ENCODE measurements at regions not wholly inside any gene's neighbourhood (a gene's known extent, or its start where the extent isn't known, plus 50 kb on each side); places are given as distances from the start of the nearest gene placed in this dataset.
A peak's percentile ranks its signal among the peaks of the same experiment; 100 is the strongest.

DNA sequence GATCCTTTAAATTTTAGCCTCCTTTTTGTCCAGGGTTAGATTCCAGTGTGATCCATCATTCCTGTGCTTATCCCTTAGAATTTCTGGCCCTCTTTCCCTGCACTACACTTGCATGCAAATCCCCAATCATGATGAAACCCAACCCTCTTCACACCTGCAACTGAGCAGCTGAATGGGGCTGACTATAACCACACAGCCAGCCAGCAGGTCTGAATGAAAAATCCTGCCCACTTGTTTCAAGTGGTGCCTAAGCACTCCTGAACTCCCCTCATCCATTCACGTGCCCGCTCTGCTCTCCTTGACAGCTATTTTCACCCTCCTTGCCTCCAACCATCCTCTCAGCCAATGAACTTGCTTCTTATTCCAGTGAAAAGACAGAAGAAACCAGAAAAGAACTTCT is 80.5 kb upstream of the AFF3 start:
- peaks cover 4% of the 10 kb centered on the region for H3K9me3 Mint-ChIP-seq
- H3K27ac Mint-ChIP-seq = no peak overlapping the region

DNA sequence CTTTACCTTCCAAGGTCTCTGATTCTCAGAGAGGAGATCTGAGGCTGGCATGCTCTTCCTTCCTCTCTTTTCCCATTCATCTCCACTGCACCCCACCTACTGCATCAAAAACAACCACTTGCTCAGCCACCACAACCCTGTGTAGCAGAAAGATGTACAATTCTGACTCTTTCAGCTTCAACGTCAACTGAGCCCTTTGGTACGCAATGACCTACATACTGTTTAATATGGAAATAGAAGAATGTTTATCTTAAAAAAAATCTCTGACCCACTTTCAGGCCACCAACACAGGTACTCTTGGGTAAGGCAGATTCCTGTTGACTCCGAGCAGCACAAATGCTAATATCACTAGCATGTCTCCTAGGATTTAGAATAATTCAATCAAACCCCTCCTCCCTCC is 76.2 kb upstream of the AFF3 start:
- peak; percentile 67 for ATAC-seq
- DNase-seq (ENCODE audit: low spot score in 2 of 2) = no peak
- Mint-ChIP-seq H3K9me3 (peaks cover 4% of the 10 kb centered on the region), H3K4me3 (no peak overlapping the region), H3K27ac (peak overlapping the region; percentile 63), H3K4me1 (peaks cover 26% of the 10 kb centered on the region), H3K36me3 (no peaks in the 10 kb centered on the region)

More for the DNA sequence above, 80.5 kb upstream of the AFF3 start:
- no peak for DNase-seq (ENCODE audit: low spot score in 2 of 2)
- no peak for ATAC-seq
- Mint-ChIP-seq H3K36me3 (no peaks in the 10 kb centered on the region), H3K4me1 (peaks cover 19% of the 10 kb centered on the region), H3K4me3 (no peak overlapping the region)

DNA sequence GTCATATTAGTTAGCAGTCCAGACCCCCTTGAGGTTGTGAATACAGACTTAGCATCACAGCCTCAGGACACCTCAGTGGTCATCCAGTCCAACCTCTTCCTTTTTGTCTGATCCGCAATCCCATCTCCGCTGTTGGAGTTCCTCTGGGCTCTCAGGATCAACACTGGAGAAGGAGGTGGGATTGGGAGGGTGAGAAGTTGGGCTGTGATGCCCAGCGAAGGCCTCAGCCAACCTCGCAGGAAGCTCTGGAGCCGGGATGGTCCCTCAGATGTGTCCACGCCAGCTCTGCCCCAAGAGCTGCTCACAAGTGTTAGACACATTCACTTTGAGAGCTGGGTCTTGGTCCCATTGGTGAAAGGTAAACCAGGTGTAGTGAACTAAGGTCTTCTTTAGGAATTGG is 74.9 kb upstream of the AFF3 start:
- Mint-ChIP-seq H3K36me3 (no peaks in the 10 kb centered on the region), H3K4me1 (peaks cover 26% of the 10 kb centered on the region), H3K9me3 (peaks cover 4% of the 10 kb centered on the region), H3K27ac (no peak overlapping the region), H3K4me3 (no peak overlapping the region)
- no peak for ATAC-seq
- DNase-seq (ENCODE audit: low spot score in 2 of 2) = no peak

DNA sequence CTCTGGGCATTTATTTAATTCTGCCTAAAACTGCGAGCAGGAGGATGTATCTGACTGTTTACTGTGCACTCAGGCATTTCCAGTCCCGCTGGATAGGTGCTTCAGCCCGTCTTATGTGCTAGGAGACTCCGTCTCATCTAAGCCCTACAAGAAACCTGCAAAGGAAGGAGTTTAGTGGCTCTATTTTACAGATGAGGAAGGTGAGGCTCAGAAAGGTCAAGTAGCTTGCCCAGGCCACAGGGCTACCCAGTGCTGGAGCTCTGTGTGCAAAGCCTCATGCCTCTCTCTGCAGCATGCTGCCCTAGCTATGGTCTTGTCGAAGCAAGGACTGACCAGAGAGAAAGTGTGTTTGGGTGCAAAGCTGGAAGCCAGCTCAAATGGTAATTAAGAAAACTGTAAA is 73.6 kb upstream of the AFF3 start:
- no peak for DNase-seq (ENCODE audit: low spot score in 2 of 2)
- Mint-ChIP-seq H3K4me3 (no peak overlapping the region), H3K4me1 (peaks cover 26% of the 10 kb centered on the region), H3K27ac (no peak overlapping the region), H3K9me3 (no peaks in the 10 kb centered on the region), H3K36me3 (no peaks in the 10 kb centered on the region)
- no peak for ATAC-seq

DNA sequence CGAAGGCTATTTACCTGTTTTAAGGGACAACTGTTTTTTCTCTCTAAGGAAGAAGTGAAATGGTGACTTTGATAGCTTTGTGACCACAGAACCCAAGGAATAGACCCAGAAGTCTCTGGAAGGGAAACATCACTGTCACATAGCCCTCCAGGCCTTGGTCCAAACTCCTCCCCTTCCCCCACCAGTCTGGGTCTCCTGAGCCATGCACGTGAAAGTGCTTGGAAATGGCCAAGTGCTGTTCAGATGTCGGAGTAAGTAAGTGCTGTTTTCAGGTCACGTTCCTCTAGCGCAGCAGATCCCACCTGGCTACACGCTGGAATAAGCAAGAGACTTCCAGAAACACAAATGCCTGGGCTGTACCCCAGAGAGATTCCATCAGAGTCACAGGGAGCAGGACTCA is 73.0 kb upstream of the AFF3 start:
- Mint-ChIP-seq H3K9me3 (no peaks in the 10 kb centered on the region), H3K36me3 (no peaks in the 10 kb centered on the region), H3K4me3 (no peak overlapping the region), H3K27ac (no peak overlapping the region), H3K4me1 (peaks cover 26% of the 10 kb centered on the region)
- DNase-seq (ENCODE audit: low spot score in 2 of 2) = no peak
- no peak for ATAC-seq

DNA sequence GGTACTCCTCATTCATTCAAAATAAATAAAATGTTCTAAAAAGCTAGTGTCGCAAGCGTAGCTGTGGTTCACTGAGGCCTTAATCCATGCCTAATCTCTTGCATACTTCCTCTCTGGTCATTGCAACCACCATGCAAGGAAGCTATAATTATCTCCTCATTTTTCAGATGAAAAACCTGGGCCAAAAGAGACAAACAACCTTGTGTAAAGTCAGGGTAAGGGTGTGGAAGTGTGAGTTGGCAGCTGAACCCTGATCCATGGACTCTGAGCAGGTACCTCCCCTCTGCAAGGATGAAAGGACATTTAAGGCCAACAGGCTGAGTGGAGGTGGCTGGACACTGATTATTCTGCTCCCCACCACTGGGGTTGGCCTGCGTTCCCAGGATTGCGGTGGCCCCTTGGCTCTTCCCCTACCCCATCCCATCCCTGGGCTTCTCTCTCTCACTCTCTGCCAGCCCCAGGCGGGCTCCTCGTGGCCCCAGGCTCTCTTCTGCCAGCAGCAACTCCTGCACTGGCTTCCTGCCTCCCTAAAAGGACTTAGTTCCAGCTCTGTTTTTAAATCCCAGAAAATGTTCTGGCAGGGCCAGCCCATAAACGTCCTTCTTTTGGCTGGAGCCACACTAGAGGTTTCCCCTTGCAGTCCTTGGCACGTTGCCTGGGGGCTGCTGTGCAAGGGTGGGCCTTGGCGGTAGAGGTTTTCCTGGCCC is 72.0 kb upstream of the AFF3 start:
- H3K9me3 Mint-ChIP-seq = no peaks in the 10 kb centered on the region
- ATAC-seq = no peak
- no peak for DNase-seq (ENCODE audit: low spot score in 2 of 2)
- H3K27ac Mint-ChIP-seq = no peak overlapping the region
- H3K4me3 Mint-ChIP-seq = no peak overlapping the region
- H3K4me1 Mint-ChIP-seq = peaks cover 23% of the 10 kb centered on the region
- no peaks in the 10 kb centered on the region for H3K36me3 Mint-ChIP-seq

DNA sequence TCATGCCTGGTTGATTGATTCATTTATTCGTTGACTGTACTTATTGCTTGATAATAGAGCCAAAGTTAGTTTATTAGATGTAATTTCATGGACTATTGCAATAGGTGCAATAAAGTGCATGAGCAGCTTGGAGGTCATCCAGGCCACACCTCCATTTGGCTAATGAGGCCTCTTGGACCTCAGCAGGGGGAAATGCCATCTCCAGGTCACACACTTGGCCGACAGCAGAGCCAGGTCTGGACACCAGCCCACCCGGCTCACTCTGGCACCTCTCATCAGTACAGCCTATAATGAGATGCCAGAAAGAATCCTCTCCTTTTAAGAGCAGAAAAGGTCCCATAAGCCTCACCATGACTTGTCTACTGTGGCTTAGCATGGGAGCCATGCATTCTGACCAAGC is 71.2 kb upstream of the AFF3 start:
- Mint-ChIP-seq H3K9me3 (no peaks in the 10 kb centered on the region), H3K4me1 (peaks cover 15% of the 10 kb centered on the region), H3K4me3 (no peak overlapping the region), H3K27ac (no peak overlapping the region), H3K36me3 (no peaks in the 10 kb centered on the region)
- DNase-seq (ENCODE audit: low spot score in 2 of 2) = no peak
- ATAC-seq = no peak

DNA sequence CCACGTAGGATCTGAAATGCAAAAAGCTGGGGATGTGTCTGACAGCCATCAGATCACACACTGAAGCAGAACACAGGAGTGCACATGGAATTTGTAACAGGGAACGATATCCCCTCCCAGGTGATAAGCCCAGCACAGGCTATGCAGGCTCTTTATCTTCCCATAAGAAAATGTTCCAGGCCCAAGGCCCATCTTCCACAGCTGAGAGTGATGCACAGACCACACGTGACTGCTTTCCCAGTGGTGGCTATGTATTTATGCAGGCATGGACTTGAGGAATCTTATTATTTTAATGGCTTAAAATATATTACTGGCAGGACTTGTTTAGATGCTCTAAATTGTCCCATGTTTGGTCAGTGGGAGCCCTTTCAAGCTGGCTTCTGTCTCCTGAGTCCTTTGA is 70.5 kb upstream of the AFF3 start:
- DNase-seq (ENCODE audit: low spot score in 2 of 2) (no peak), ATAC-seq (no peak)
- Mint-ChIP-seq H3K36me3 (no peaks in the 10 kb centered on the region), H3K9me3 (no peaks in the 10 kb centered on the region), H3K27ac (no peak overlapping the region), H3K4me1 (peaks cover 7% of the 10 kb centered on the region), H3K4me3 (no peak overlapping the region)

DNA sequence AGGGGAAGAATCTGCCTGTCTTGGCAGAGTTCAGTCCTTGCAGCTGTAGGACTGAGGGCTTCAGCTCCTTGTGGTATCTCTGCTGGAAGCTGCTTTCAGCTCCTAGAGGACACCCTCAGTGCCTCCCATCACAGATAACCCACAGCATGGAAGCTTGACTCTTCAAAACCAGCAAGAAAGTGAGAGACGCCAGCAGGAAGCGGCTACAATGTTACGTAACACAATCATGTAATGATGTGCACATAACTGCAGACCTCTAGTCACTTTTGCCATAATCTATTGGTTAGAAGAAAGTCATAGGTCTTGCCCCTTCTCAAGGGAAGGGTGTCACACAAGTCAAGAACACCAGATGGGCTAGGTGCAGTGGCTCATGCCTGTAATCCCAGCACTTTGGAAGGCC is 69.1 kb upstream of the AFF3 start:
- no peak overlapping the region for H3K4me3 Mint-ChIP-seq

DNA sequence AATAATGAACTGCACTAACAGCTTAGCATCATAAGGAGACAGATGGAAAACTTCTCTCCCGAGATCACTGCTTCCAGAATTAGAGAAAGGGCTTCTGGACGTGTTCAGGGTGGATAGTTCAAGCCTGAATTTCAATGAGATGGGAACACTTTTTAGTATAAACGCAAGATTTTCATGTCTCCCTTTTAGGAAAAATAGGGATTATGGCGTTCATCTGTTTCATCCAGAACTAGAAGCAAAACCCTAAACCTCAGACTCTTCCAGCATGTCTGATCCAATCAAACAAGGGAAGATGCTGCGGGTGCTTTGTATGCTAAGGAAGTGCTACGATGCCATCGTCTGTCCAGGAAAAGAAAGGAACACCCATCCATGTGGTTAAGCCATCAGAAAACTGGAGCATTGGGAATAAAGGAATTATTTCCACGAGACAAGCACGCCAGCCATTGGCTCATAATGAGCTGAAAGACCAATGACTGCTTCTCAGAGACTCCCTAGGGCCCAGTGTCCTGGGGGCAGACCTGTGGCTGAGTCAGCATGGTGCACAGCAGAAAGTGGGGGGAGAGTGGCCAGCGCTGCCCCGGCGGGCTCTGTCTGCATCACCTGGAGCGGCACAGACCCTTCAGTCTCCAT is 65.9 kb upstream of the AFF3 start:
- Mint-ChIP-seq H3K36me3 (no peaks in the 10 kb centered on the region), H3K4me3 (no peak overlapping the region), H3K9me3 (no peaks in the 10 kb centered on the region), H3K27ac (no peak overlapping the region), H3K4me1 (no peaks in the 10 kb centered on the region)
- no peak for ATAC-seq
- DNase-seq (ENCODE audit: low spot score in 2 of 2) = no peak

More for the DNA sequence above, 69.1 kb upstream of the AFF3 start:
- Mint-ChIP-seq H3K9me3 (no peaks in the 10 kb centered on the region), H3K36me3 (no peaks in the 10 kb centered on the region), H3K4me1 (no peaks in the 10 kb centered on the region), H3K27ac (no peak overlapping the region)
- no peak for ATAC-seq
- no peak for DNase-seq (ENCODE audit: low spot score in 2 of 2)

DNA sequence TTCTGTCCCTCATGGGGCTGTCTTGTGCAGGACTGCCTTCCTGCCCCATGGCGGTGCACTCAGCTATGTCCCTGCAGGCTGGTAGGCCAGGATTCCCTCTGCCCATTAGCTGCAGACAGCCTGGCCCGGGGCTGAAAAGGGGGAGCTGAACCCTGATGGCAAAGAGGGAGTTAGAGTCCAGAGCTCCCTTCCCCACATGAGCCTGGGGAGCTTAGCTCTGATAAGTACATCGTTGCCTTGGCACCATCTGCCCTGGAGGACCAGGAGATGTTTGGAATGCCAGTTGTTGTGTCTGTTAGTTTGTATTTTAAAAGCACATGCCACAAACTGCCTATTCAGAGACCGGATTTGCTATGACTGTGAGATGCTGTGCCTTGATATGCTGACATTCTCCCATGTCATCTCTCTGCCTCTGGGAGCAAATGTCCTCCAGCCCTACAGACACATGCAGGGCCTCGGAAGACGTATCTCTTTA is 65.1 kb upstream of the AFF3 start:
- H3K4me3 Mint-ChIP-seq = no peak overlapping the region
- no peak for ATAC-seq
- H3K4me1 Mint-ChIP-seq = no peaks in the 10 kb centered on the region
- DNase-seq (ENCODE audit: low spot score in 2 of 2) = no peak
- no peaks in the 10 kb centered on the region for H3K36me3 Mint-ChIP-seq
- no peak overlapping the region for H3K27ac Mint-ChIP-seq
- no peaks in the 10 kb centered on the region for H3K9me3 Mint-ChIP-seq

DNA sequence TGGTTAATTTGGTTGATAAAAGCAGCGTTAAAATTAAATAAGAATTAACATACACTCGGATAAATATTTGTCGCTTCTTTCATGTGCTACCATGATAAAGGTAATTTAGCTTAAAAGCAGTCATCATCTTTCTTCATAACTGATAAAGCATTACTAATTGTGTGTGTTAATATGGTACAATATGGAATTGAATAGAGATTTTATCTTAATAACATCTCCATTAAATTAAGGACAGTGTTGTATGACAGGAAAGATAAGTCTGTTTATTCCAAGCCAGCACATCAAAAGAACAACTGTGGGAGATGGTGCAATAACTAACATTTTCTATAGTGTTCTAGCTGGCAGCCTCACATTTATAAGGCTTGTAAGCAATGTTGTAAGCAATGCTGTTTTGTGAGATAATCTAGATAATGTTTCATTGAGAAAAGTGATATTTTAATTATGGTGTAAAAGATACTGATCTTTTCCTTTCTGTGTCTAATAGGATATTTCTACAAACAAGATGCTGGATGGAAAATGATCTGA is 64.4 kb upstream of the AFF3 start:
- Mint-ChIP-seq H3K9me3 (no peaks in the 10 kb centered on the region), H3K4me1 (peaks cover 4% of the 10 kb centered on the region)
- no peak for ATAC-seq

DNA sequence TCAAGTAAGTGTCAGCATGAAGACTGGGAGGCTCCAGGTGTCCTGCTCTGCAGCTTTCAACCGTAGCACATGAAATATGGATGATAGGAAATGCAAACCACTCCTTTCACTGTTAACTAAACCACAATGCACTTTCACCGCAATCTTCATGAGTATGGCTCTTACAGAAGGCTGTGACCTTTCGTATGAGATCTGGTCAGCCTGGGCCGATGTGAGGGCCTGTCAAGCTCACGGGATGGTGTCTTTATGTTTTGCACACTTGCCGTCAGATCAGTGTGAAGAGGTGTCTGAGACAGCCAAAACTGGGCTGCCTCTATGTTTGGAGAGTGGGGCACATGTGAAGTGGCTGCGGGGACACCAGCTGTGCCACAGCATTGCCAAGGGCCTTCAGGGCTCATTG is 62.8 kb upstream of the AFF3 start:
- Mint-ChIP-seq H3K9me3 (no peaks in the 10 kb centered on the region), H3K27ac (no peak overlapping the region), H3K4me3 (no peak overlapping the region), H3K36me3 (no peaks in the 10 kb centered on the region), H3K4me1 (peaks cover 6% of the 10 kb centered on the region)
- ATAC-seq (no peak), DNase-seq (ENCODE audit: low spot score in 2 of 2) (no peak)

More for the DNA sequence above, 64.4 kb upstream of the AFF3 start:
- Mint-ChIP-seq H3K36me3 (no peaks in the 10 kb centered on the region), H3K4me3 (no peak overlapping the region), H3K27ac (no peak overlapping the region)
- no peak for DNase-seq (ENCODE audit: low spot score in 2 of 2)

DNA sequence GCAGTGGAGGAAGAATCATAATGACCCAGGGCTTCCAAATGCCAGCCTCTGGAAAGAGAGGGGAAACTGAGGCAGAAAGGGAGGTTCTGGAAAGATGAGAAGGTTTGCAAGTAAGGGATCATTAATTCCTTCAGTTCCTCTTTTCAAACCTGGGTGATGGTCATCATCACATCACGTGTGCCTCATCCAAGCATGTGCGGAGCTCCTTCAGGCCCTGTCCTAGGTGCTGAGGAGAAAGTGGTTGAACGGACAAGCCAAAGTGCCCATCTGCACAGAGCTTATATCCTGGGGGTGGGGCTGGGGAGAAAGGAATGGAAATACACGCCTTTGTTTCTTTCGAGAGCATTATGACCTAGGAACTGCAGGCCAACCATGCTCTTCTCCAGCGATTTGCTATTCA is 60.2 kb upstream of the AFF3 start:
- ATAC-seq (no peak), DNase-seq (ENCODE audit: low spot score in 2 of 2) (no peak)
- Mint-ChIP-seq H3K9me3 (no peaks in the 10 kb centered on the region), H3K27ac (no peak overlapping the region), H3K4me1 (peaks cover 6% of the 10 kb centered on the region), H3K4me3 (no peak overlapping the region), H3K36me3 (no peaks in the 10 kb centered on the region)

DNA sequence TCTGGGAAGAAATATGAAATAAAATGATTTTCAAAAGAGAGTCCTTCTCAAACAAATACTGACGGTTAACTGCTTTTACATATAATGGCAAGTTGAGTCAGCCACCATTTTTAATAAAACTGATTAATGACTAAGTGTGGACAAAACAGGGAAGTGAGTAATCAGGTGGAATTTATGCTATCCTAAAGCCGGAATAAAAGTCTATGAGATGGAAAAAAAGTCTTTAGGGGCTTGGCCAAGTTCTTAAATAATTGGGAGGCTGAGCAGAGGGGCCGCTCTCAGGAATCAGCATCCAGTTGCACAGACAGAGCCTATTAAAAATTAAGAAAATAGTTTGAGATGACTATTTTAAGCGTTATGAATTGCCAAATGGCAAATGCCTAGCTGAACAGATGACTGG is 58.6 kb upstream of the AFF3 start:
- Mint-ChIP-seq H3K36me3 (no peaks in the 10 kb centered on the region), H3K4me3 (no peak overlapping the region), H3K27ac (no peak overlapping the region), H3K4me1 (peaks cover 6% of the 10 kb centered on the region), H3K9me3 (no peaks in the 10 kb centered on the region)
- ATAC-seq = no peak
- no peak for DNase-seq (ENCODE audit: low spot score in 2 of 2)

DNA sequence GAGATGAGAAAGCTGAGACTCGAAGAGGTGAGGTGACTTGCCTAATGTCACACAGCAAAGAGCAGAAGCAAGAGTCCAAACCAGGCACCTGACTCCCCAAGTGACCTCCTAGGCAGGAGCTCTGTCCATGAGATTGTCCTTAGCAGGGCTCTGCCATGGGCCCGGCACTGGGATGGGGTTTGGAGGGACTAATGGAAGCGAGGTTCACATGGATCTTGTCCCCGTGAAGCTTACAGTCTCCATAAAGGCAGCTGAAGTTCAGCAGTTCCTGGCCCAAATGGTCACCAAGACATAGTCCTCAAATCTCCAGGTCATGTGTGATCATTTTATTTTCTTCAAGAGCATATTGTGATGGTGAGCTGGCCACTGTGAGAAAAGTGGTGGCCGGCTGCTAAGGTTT is 57.0 kb upstream of the AFF3 start:
- DNase-seq (ENCODE audit: low spot score in 2 of 2) (no peak), ATAC-seq (no peak)
- no peak overlapping the region for H3K27ac Mint-ChIP-seq
- no peaks in the 10 kb centered on the region for H3K9me3 Mint-ChIP-seq
- H3K4me1 Mint-ChIP-seq = peaks cover 6% of the 10 kb centered on the region
- no peaks in the 10 kb centered on the region for H3K36me3 Mint-ChIP-seq
- no peak overlapping the region for H3K4me3 Mint-ChIP-seq
